ENCODE measurements at regions not wholly inside any gene's neighbourhood (a gene's known extent, or its start where the extent isn't known, plus 50 kb on each side); places are given as distances from the start of the nearest gene placed in this dataset.

GRCh38 chr1:243933495-243933894 is 83.5 kb upstream of the AKT3 start:
- TF ChIP-seq CTCF (IDR thresholded peaks at IDR 0.05 in 2 of 3, conservative IDR thresholded peaks at IDR 0.05 in 1 of 3; ENCODE audit: control insufficient read depth in 2 of 3, extremely low read depth in 1 of 3, insufficient read depth in 1 of 3, low read depth in 3 of 3, low read length in 3 of 3) (no peak), TAF1 (IDR thresholded peaks at IDR 0.05; ENCODE audit: borderline replicate concordance, low read depth, low read length) (no peak), POLR2A (IDR thresholded peaks at IDR 0.05; ENCODE audit: low read depth, low read length) (no peak), FOXK2 (IDR thresholded peaks at IDR 0.05) (no peak), PBX3 (IDR thresholded peaks at IDR 0.05; ENCODE audit: insufficient replicate concordance, low read depth, low read length) (no peak), ZNF217 (IDR thresholded peaks at IDR 0.05) (no peak), BRCA1 (IDR thresholded peaks at IDR 0.05; ENCODE audit: low read depth, low read length) (no peak), BMI1 (IDR thresholded peaks at IDR 0.05; ENCODE audit: borderline replicate concordance) (no peak), ZZZ3 (IDR thresholded peaks at IDR 0.05; ENCODE audit: control insufficient read depth, insufficient read length, low read depth) (no peak), MYC (IDR thresholded peaks at IDR 0.05; ENCODE audit: insufficient read depth, insufficient read length, insufficient replicate concordance, low read length, severe bottlenecking) (no peak)
